Mesendoderm (in vitro differentiated cells): ENCODE measurements at regions not wholly inside any gene's neighbourhood (a gene's known extent, or its start where the extent isn't known, plus 50 kb on each side); places are given as distances from the start of the nearest gene placed in this dataset.
A peak's percentile ranks its signal among the peaks of the same experiment; 100 is the strongest.

ENCODE experiments used
- DNase-seq: peaks from one replicate; pipeline ENCODE4 v3.0.0; 2013
- H2AK5ac ChIP-seq: 2 replicates; pipeline ENCODE4 v1.6.1; 2013; ENCODE audit warnings: low read length, inconsistent platforms
- H2BK120ac ChIP-seq: 2 replicates; pipeline ENCODE4 v1.6.1; 2013; ENCODE audit warnings: low read depth, mild to moderate bottlenecking, low read length, moderate library complexity, mixed read lengths
- H2BK15ac ChIP-seq: replicated peaks from 2 replicates; pipeline ENCODE4 v1.6.1; 2013; ENCODE audit warnings: low read depth, mild to moderate bottlenecking, moderate library complexity
- H2BK5ac ChIP-seq: 2 replicates; pipeline ENCODE4 v1.6.1; 2013; ENCODE audit warnings: low read length, inconsistent platforms
- H3K18ac ChIP-seq: 2 replicates; pipeline ENCODE4 v1.6.1; 2013; ENCODE audit warnings: mild to moderate bottlenecking, low read length, mixed read lengths
- H3K23ac ChIP-seq: one replicate; pipeline ENCODE4 v1.6.1; 2013; ENCODE audit warnings: low read length
- H3K27ac ChIP-seq: 2 replicates; pipeline ENCODE4 v1.5.1; 2013; ENCODE audit warnings: low read depth, mild to moderate bottlenecking, inconsistent platforms, low read length, moderate library complexity
- H3K27me3 ChIP-seq: 2 replicates; pipeline ENCODE4 v1.6.1; 2013; ENCODE audit warnings: low read length, control low read depth, mild to moderate bottlenecking, inconsistent platforms; ENCODE audit not compliant: insufficient read depth, poor library complexity
- H3K36me3 ChIP-seq: 2 replicates; pipeline ENCODE4 v1.6.1; 2013; ENCODE audit warnings: low read length, inconsistent platforms; ENCODE audit not compliant: control insufficient read depth, insufficient read depth
- H3K4ac ChIP-seq: one replicate; pipeline ENCODE4 v1.6.1; 2013; ENCODE audit warnings: low read depth, mild to moderate bottlenecking, low read length, moderate library complexity
- H3K4me1 ChIP-seq: 2 replicates; pipeline ENCODE4 v1.6.1; 2013; ENCODE audit warnings: low read depth, low read length, inconsistent platforms; ENCODE audit not compliant: control insufficient read depth
- H3K4me2 ChIP-seq: 2 replicates; pipeline ENCODE4 v1.6.1; 2013; ENCODE audit warnings: low read length
- H3K4me3 ChIP-seq: 2 replicates; pipeline ENCODE4 v1.5.1; 2013; ENCODE audit warnings: mild to moderate bottlenecking, low read length
- H3K56ac ChIP-seq: one replicate; pipeline ENCODE4 v1.6.1; 2013; ENCODE audit warnings: low read length
- H3K79me1 ChIP-seq: 2 replicates; pipeline ENCODE4 v1.6.1; 2013; ENCODE audit warnings: low read length, inconsistent platforms
- H3K79me2 ChIP-seq: 2 replicates; pipeline ENCODE4 v1.6.1; 2013; ENCODE audit warnings: mild to moderate bottlenecking, low read length; ENCODE audit not compliant: control insufficient read depth, insufficient read depth
- H3K9ac ChIP-seq: 2 replicates; pipeline ENCODE4 v1.6.1; 2013; ENCODE audit warnings: low read length, inconsistent platforms
- H4K5ac ChIP-seq: one replicate; pipeline ENCODE4 v1.6.1; 2013; ENCODE audit warnings: low read length
- H4K8ac ChIP-seq: one replicate; pipeline ENCODE4 v1.6.1; 2013; ENCODE audit warnings: low read depth, mild to moderate bottlenecking, control low read depth, low read length, moderate library complexity
- WGBS: extraction: QIAGEN DNeasy Blood & Tissue Kit; methylation state at CpG from one replicate; pipeline ENCODE4 v1.1.7; 2013; ENCODE audit warnings: low lambda C conversion rate, missing lambda C conversion rate; ENCODE audit not compliant: insufficient coverage; ENCODE audit errors: extremely low coverage; 5-methylcytosine and 5-hydroxymethylcytosine counted together

DNA sequence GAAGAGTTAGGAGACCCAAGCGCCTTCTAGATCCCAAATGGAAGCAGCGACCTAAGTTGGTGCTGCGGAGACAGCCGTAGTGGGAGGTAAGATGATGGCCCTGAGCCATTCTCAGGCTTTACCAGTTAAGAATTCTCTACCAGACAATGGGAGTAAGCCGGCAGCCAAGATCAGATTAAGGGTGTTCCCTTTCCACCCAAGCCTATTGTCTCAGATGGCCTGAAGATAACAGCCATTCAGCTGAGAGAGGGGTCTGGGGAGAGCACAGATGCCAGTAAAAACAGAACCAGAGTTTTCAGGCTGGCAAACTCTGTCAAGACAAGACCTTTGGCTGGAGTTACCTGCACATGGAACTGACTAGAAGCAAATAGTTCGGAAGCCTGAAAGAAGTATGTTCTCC lies 191.7 kb upstream of the HAAO start:
- Histone ChIP-seq H3K27me3 (no peaks in the 10 kb centered on the region), H2BK120ac (no peak overlapping the region), H3K4me1 (peaks cover 2% of the 10 kb centered on the region), H4K5ac (no peak overlapping the region), H3K79me2 (no peaks in the 10 kb centered on the region), H3K18ac (no peak overlapping the region), H3K36me3 (no peaks in the 10 kb centered on the region), H3K79me1 (no peaks in the 10 kb centered on the region), H3K27ac (no peak overlapping the region), H2BK5ac (no peak overlapping the region), H3K9ac (no peak overlapping the region), H3K4me2 (no peak overlapping the region), H2AK5ac (no peak overlapping the region), H2BK15ac (no peak overlapping the region), H4K8ac (no peak overlapping the region), H3K4ac (no peak overlapping the region), H3K23ac (no peak overlapping the region), H3K56ac (peak overlapping the region; percentile 56), H3K4me3 (no peak overlapping the region)
- DNase-seq, result peak; percentile 85
- no CpG with 5 or more reads among the region's 6 CpGs for WGBS

DNA sequence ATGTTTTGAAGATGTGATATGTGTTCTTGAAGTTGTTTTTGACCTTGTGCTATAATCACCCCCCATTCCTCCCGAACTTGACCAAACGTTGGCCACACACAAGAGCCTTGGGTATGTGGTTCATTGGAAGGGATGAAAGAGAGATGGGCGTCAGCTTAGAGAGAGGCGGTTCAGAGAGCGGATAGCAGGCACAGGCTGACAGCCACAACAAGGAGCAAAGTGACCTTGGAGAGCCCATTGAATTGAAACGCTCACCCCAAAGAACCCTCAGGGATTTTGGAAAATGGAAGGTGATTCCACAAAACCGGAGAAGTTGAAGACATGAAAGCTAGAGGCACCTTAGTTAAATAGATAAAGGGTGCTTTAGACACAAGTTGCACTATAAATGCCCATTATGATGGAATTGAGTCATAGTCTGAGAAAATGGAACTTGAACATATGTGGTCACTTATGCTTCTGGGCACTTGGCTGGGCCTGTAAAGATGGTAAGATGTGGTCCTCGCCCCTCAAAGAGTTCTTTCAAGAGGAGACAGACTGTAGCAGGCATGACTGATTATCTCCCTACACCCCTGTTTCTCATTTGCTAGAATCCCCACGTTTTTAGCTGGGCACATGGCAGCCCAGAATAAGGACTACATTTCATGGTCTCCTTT lies 188.5 kb upstream of the HAAO start:
- H3K79me1 ChIP-seq, result no peaks in the 10 kb centered on the region
- H3K56ac ChIP-seq, result no peak overlapping the region
- no peaks in the 10 kb centered on the region for H3K79me2 ChIP-seq
- H3K27me3 ChIP-seq, result no peaks in the 10 kb centered on the region
- no peak overlapping the region for H2AK5ac ChIP-seq
- H4K8ac ChIP-seq, result no peak overlapping the region
- H3K27ac ChIP-seq, result no peak overlapping the region
- no peak overlapping the region for H3K4me2 ChIP-seq
- no CpG with 5 or more reads among the region's 9 CpGs for WGBS
- H2BK15ac ChIP-seq, result no peak overlapping the region
- no peak overlapping the region for H4K5ac ChIP-seq
- H3K9ac ChIP-seq, result no peak overlapping the region
- H3K36me3 ChIP-seq, result no peaks in the 10 kb centered on the region
- no peak overlapping the region for H3K4ac ChIP-seq
- peaks cover 2% of the 10 kb centered on the region for H3K4me1 ChIP-seq
- no peak for DNase-seq
- H2BK120ac ChIP-seq, result no peak overlapping the region
- no peak overlapping the region for H3K18ac ChIP-seq
- no peak overlapping the region for H3K4me3 ChIP-seq
- no peak overlapping the region for H2BK5ac ChIP-seq
- H3K23ac ChIP-seq, result no peak overlapping the region

DNA sequence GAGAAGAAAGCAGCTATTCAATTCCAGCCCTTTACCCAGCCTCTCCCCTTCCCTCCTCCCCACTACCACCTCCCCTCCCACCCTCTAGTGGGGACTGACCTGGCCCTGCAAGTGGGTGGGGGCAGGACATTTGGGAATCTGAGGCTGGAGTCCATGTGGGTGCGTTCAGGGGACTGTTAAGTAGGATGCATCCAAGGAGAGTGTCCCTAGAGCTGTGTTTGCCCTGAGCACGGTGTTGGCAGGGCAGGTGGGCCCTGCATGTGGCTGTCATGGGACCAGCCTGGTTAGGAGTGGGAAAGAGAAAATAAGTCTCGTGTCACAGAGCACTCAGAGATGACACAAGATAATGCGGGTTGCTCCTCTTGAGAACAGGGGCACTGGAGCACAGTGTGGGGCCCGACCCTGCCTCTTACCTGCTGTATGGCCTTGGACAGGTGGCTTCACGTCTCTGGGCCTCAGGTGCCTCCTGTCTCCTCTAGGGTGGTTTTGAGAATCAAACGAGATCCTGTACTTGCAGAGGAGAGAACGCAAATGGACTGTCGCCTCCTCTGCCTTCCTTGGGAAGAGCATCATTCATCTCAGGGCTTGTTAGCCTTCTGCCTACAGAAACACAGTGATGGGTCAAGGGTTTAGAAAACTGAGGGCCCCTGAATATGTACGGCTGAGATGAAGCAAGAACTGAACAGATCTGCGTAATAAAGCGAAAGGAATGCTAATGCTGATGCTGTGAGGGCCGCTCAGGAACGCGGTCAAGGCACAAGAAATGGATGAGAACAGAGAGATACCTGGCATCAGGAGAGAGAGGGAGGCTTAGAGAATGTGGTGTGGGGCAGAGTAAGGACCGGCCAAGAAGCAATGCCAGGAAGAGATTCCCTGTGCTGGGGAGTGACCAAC lies 187.7 kb upstream of the HAAO start:
- H3K4ac ChIP-seq, result no peak overlapping the region
- no peaks in the 10 kb centered on the region for H3K36me3 ChIP-seq
- no peak overlapping the region for H2BK5ac ChIP-seq
- no peak overlapping the region for H3K27ac ChIP-seq
- H2BK15ac ChIP-seq, result no peak overlapping the region
- no peak overlapping the region for H3K9ac ChIP-seq
- H3K4me2 ChIP-seq, result no peak overlapping the region
- H3K79me2 ChIP-seq, result no peaks in the 10 kb centered on the region
- H3K79me1 ChIP-seq, result no peaks in the 10 kb centered on the region
- H3K18ac ChIP-seq, result no peak overlapping the region
- no CpG with 5 or more reads among the region's 16 CpGs for WGBS
- no peak overlapping the region for H2BK120ac ChIP-seq
- no peak overlapping the region for H4K8ac ChIP-seq
- no peak for DNase-seq
- H3K4me1 ChIP-seq, result peaks cover 2% of the 10 kb centered on the region
- H3K4me3 ChIP-seq, result no peak overlapping the region
- no peak overlapping the region for H4K5ac ChIP-seq
- no peak overlapping the region for H2AK5ac ChIP-seq
- H3K27me3 ChIP-seq, result no peaks in the 10 kb centered on the region
- no peak overlapping the region for H3K56ac ChIP-seq
- H3K23ac ChIP-seq, result no peak overlapping the region

DNA sequence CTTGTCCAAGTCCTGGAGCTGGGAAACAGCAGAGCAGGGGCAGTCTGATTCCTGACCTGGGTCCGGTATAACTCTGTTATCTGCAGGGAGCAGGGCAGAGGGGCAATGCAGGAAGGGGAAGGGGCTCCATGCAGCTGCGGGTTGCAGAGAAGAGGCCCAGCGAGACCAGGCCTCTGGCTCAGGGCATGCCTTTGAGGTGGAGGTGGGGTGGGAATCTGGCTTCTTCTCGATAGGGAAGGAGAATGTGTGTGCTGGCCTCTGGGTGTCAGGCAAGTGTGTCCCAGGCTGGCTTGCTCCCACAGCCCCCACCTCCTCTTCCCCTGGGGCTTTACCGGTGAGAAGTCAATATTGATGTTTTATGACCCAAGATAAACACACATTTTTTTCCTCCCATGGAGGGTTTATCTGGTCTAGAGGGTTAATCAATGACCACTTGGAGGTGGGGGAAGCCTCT lies 187.1 kb upstream of the HAAO start:
- Histone ChIP-seq H3K27ac (no peak overlapping the region), H2BK120ac (no peak overlapping the region), H3K9ac (no peak overlapping the region), H3K4me1 (peaks cover 2% of the 10 kb centered on the region), H3K4me3 (no peak overlapping the region), H3K36me3 (no peaks in the 10 kb centered on the region), H3K27me3 (no peaks in the 10 kb centered on the region), H3K4me2 (no peak overlapping the region), H3K79me1 (no peaks in the 10 kb centered on the region), H3K79me2 (no peaks in the 10 kb centered on the region), H4K5ac (no peak overlapping the region), H3K18ac (no peak overlapping the region), H2BK15ac (no peak overlapping the region), H3K23ac (no peak overlapping the region), H3K4ac (no peak overlapping the region), H3K56ac (peak overlapping the region; percentile 18), H2AK5ac (peak overlapping the region; percentile 66), H2BK5ac (no peak overlapping the region), H4K8ac (no peak overlapping the region)
- WGBS, result no CpG with 5 or more reads among the region's 5 CpGs
- DNase-seq, result peak; percentile 50

DNA sequence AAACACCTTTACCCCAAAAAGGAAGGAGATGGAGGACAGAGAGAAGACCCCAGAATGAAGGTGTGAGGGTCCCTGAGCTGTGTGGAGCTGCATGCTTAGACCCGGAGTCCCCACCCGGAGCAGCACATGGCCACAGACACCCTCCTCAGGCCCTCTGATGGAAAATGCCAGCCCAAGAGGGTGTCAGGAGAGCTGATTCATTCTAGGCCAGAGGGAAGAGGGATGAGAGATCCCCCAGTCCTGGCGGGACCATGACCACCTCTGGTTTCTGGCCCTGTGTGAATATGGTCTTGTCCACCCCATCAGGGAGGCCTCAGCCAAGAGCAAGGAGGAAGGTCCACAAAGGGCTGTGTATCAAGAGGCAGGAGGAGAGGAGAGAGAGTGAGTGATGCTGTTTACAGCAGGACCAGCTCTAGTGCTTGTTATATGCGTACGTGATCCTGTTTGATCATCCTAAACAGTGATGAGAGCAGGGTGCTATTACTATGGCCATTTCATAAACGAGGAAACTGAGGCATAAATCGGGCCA lies 186.6 kb upstream of the HAAO start:
- Histone ChIP-seq H3K4me2 (no peak overlapping the region), H3K4me3 (no peak overlapping the region), H3K79me1 (no peaks in the 10 kb centered on the region), H3K79me2 (no peaks in the 10 kb centered on the region), H2BK5ac (no peak overlapping the region), H3K18ac (no peak overlapping the region), H2BK120ac (no peak overlapping the region), H3K56ac (peak overlapping the region; percentile 18), H3K36me3 (no peaks in the 10 kb centered on the region), H4K8ac (no peak overlapping the region), H4K5ac (no peak overlapping the region), H3K4ac (no peak overlapping the region), H3K4me1 (peaks cover 2% of the 10 kb centered on the region), H2AK5ac (peak overlapping the region; percentile 66), H2BK15ac (no peak overlapping the region), H3K27me3 (no peaks in the 10 kb centered on the region), H3K9ac (no peak overlapping the region), H3K23ac (no peak overlapping the region), H3K27ac (no peak overlapping the region)
- no CpG with 5 or more reads among the region's 7 CpGs for WGBS
- no peak for DNase-seq
